Stromal cell of bone marrow (primary cell): ENCODE measurements at regions not wholly inside any gene's neighbourhood (a gene's known extent, or its start where the extent isn't known, plus 50 kb on each side); places are given as distances from the start of the nearest gene placed in this dataset.

ENCODE experiments used
- DNase-seq: peaks from one replicate; pipeline ENCODE4 v3.0.0-alpha.2; 2012; ENCODE audit warnings: low read depth

- DNase-seq, result no peak
Measured at GRCh38 chr15:26182441-26182840, 319.3 kb upstream of the ATP10A start.

GRCh38 chr15:26179906-26180305 lies 316.8 kb upstream of the ATP10A start:
- DNase-seq, result no peak

GRCh38 chr15:26178640-26179220 lies 315.6 kb upstream of the ATP10A start:
- DNase-seq, result no peak

GRCh38 chr15:26177816-26178215 lies 314.7 kb upstream of the ATP10A start:
- no peak for DNase-seq

- DNase-seq, result no peak
Measured at GRCh38 chr15:26176831-26177230, 313.7 kb upstream of the ATP10A start.

- DNase-seq, result no peak
Measured at GRCh38 chr15:26171266-26171665, 308.1 kb upstream of the ATP10A start.

- DNase-seq, result no peak
Measured at GRCh38 chr15:26166429-26166828, 303.3 kb upstream of the ATP10A start.

GRCh38 chr15:26165546-26165945 lies 302.4 kb upstream of the ATP10A start:
- no peak for DNase-seq

GRCh38 chr15:26160343-26160742 lies 297.2 kb upstream of the ATP10A start:
- no peak for DNase-seq

GRCh38 chr15:26158176-26158575 lies 295.0 kb upstream of the ATP10A start:
- no peak for DNase-seq

GRCh38 chr15:26157081-26157480 lies 294.0 kb upstream of the ATP10A start:
- DNase-seq, result no peak

- no peak for DNase-seq
Measured at GRCh38 chr15:26156051-26156450, 292.9 kb upstream of the ATP10A start.

- no peak for DNase-seq
Measured at GRCh38 chr15:26148156-26148860, 285.2 kb upstream of the ATP10A start.

GRCh38 chr15:26146202-26146601 lies 283.1 kb upstream of the ATP10A start:
- no peak for DNase-seq

- no peak for DNase-seq
Measured at GRCh38 chr15:26145796-26146195, 282.7 kb upstream of the ATP10A start.

GRCh38 chr15:26144836-26145235 lies 281.7 kb upstream of the ATP10A start:
- DNase-seq, result no peak

- DNase-seq, result no peak
Measured at GRCh38 chr15:26143221-26143620, 280.1 kb upstream of the ATP10A start.

GRCh38 chr15:26134812-26135211 lies 271.7 kb upstream of the ATP10A start:
- no peak for DNase-seq

- no peak for DNase-seq
Measured at GRCh38 chr15:26134152-26134551, 271.0 kb upstream of the ATP10A start.

- DNase-seq, result no peak
Measured at GRCh38 chr15:26132811-26133210, 269.7 kb upstream of the ATP10A start.

GRCh38 chr15:26129852-26130251 lies 266.7 kb upstream of the ATP10A start:
- no peak for DNase-seq

- DNase-seq, result peak; percentile 4
Measured at GRCh38 chr15:26128611-26129140, 265.5 kb upstream of the ATP10A start.

- DNase-seq, result no peak
Measured at GRCh38 chr15:26126819-26127387, 263.8 kb upstream of the ATP10A start.
